Glutamatergic neuron (in vitro differentiated cells): ENCODE measurements at regions not wholly inside any gene's neighbourhood (a gene's known extent, or its start where the extent isn't known, plus 50 kb on each side); places are given as distances from the start of the nearest gene placed in this dataset.

Experiments
- DNase-seq: peaks from one replicate; pipeline ENCODE4 v3.0.0; 2022
- H3K27ac Mint-ChIP-seq: one replicate; pipeline ENCODE4 v1.8.0; 2020; ENCODE audit warnings: mild to moderate bottlenecking, mixed read lengths, inconsistent platforms; ENCODE audit not compliant: unreplicated experiment
- H3K27me3 Mint-ChIP-seq: one replicate; pipeline ENCODE4 v1.8.0; 2020; ENCODE audit warnings: mild to moderate bottlenecking, moderate library complexity, mixed read lengths, inconsistent platforms; ENCODE audit not compliant: unreplicated experiment
- H3K36me3 Mint-ChIP-seq: one replicate; pipeline ENCODE4 v1.8.0; 2020; ENCODE audit warnings: mild to moderate bottlenecking, mixed read lengths, inconsistent platforms; ENCODE audit not compliant: unreplicated experiment
- H3K4me1 Mint-ChIP-seq: one replicate; pipeline ENCODE4 v1.8.0; 2020; ENCODE audit warnings: mild to moderate bottlenecking, low read depth, mixed read lengths, inconsistent platforms; ENCODE audit not compliant: unreplicated experiment
- H3K4me3 Mint-ChIP-seq: one replicate; pipeline ENCODE4 v1.8.0; 2020; ENCODE audit warnings: mild to moderate bottlenecking, mixed read lengths, inconsistent platforms; ENCODE audit not compliant: unreplicated experiment
- H3K9me3 Mint-ChIP-seq: one replicate; pipeline ENCODE4 v1.8.0; 2020; ENCODE audit warnings: mild to moderate bottlenecking, moderate library complexity, mixed read lengths, inconsistent platforms; ENCODE audit not compliant: unreplicated experiment
- TF ChIP-seq, protein P1 (sequence below): fragments of 200-600 bp; sonication (generic); IDR thresholded peaks from one replicate; pipeline ENCODE4 v1.5.0; 2021; ENCODE audit not compliant: partially characterized antibody, unreplicated experiment

DNA sequence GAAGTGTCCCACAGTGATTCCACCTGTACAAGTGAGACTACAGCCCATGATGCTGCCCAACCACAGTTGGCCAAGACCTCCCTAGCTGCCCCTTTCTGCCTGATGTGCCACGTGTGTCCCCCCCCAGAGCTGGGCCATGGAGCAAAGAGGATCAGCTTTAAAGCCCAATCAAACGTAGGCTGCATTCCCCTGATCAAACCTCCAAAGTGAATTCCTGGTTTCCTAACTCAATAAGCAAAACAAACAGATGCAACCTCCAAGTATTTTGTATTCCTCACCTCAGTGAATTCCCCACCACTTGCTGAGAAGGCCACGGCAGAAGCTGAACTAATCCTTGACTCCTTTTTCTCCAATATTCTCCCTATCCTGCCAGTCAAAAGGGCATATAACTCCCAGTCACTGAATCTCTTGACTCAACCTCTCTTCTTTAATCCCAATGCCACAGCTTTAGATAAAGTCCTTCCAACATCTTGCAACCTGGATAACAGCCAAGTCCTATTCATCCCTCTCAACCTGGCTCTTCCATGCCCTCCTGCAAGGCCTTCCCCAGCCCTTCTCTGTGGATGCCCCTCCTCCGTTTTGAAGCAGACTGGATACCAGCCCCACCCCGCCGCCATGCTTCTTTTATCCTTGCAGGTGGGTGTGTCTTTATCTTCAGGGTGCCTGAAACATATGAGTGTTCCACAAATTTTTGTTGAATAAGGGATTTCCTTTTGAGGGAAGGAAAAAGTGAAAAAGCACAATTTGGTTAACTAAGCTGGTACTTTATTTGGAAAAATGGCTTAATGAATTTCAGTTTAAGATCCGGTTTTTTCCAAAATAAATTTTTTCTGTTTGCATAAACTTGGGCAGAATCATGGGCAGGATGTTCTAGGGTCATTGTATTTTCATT, 285.2 kb upstream of the MKLN1 start:
- H3K9me3 Mint-ChIP-seq, result no peaks in the 10 kb centered on the region
- H3K4me1 Mint-ChIP-seq, result no peaks in the 10 kb centered on the region
- TF ChIP-seq, protein P1, sequence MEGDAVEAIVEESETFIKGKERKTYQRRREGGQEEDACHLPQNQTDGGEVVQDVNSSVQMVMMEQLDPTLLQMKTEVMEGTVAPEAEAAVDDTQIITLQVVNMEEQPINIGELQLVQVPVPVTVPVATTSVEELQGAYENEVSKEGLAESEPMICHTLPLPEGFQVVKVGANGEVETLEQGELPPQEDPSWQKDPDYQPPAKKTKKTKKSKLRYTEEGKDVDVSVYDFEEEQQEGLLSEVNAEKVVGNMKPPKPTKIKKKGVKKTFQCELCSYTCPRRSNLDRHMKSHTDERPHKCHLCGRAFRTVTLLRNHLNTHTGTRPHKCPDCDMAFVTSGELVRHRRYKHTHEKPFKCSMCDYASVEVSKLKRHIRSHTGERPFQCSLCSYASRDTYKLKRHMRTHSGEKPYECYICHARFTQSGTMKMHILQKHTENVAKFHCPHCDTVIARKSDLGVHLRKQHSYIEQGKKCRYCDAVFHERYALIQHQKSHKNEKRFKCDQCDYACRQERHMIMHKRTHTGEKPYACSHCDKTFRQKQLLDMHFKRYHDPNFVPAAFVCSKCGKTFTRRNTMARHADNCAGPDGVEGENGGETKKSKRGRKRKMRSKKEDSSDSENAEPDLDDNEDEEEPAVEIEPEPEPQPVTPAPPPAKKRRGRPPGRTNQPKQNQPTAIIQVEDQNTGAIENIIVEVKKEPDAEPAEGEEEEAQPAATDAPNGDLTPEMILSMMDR, result no peak
- H3K27me3 Mint-ChIP-seq, result peaks cover 5% of the 10 kb centered on the region
- peaks cover 9% of the 10 kb centered on the region for H3K36me3 Mint-ChIP-seq
- H3K4me3 Mint-ChIP-seq, result no peak overlapping the region
- H3K27ac Mint-ChIP-seq, result no peak overlapping the region
- DNase-seq, result no peak

DNA sequence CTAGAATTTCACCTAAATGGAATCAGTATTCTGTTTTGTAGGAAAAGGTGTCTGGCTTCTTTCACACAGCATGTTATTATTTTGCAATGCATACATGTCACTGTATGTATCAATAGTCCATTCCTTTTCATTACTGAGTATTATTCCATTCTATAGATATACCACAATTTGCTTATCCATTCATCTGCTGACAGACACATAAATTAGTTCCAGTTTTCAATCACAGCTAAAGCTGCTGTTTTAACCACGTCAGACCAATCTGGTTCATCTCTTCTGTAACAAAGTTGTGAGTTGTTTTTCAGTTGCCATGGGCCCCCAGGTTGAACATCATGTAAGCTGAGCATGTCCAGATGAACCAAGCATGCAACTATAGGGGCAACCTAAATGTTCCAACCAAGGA, 282.1 kb upstream of the MKLN1 start:
- TF ChIP-seq, protein P1, result no peak
- H3K9me3 Mint-ChIP-seq, result peaks cover 4% of the 10 kb centered on the region

DNA sequence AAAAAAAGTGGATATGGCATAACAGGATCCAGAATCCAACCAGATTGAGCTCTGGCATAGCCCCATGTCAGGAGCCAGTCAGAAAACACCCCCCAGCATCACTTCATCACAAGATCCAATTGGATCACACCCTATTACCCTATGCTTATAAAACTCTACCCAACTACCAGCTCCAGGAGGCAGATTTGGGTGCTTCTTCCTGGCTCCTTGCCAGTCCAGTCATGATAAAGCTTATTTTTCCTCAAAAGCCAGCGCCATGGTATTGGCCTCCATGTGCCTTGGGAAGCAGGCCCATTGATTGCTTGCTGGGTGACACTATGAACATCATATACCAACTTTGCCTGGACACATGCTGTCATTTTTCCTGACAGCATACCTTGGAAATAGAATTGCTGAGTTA, 281.4 kb upstream of the MKLN1 start:
- TF ChIP-seq, protein P1, result no peak
- Mint-ChIP-seq H3K27ac (no peak overlapping the region), H3K4me3 (no peak overlapping the region), H3K9me3 (peaks cover 4% of the 10 kb centered on the region), H3K36me3 (peaks cover 9% of the 10 kb centered on the region), H3K27me3 (peaks cover 10% of the 10 kb centered on the region), H3K4me1 (no peaks in the 10 kb centered on the region)
- DNase-seq, result no peak

More for the DNA sequence above, 282.1 kb upstream of the MKLN1 start:
- Mint-ChIP-seq H3K36me3 (peaks cover 9% of the 10 kb centered on the region), H3K27me3 (peaks cover 10% of the 10 kb centered on the region), H3K27ac (no peak overlapping the region), H3K4me3 (no peak overlapping the region), H3K4me1 (no peaks in the 10 kb centered on the region)
- no peak for DNase-seq

DNA sequence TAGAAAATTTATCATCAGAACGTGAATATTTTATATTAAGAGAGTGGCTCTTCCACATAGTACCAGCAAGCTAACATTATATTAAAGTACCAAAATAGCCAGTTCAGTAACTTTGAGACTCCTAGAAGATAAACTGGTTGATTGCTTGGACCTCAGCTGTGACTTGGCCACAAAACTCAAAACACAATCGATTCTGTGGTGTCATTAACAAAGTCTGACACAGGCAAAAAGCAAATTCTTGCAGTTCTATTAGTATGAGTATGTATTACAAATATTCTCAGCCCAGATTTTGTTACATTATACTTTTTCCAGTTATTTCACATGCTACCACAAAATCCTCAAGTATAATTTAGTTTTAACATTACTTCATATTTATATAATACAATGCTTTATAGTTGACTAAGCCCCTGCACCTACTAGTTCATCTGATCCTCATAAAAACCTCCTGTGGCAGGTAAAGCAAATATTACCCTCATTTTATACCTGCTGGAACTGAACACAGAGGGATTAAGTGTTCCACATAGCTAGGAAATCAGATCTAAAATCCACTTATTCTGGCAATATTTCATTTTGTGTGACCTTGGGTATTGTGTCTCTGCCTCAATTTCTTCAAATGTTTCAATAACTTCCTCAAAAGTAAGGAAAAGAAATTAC, 279.9 kb upstream of the MKLN1 start:
- Mint-ChIP-seq H3K36me3 (peaks cover 9% of the 10 kb centered on the region), H3K4me3 (no peak overlapping the region), H3K27me3 (peaks cover 9% of the 10 kb centered on the region), H3K9me3 (peaks cover 4% of the 10 kb centered on the region), H3K27ac (no peak overlapping the region), H3K4me1 (peaks cover 3% of the 10 kb centered on the region)
- TF ChIP-seq, protein P1, result no peak
- DNase-seq, result no peak

DNA sequence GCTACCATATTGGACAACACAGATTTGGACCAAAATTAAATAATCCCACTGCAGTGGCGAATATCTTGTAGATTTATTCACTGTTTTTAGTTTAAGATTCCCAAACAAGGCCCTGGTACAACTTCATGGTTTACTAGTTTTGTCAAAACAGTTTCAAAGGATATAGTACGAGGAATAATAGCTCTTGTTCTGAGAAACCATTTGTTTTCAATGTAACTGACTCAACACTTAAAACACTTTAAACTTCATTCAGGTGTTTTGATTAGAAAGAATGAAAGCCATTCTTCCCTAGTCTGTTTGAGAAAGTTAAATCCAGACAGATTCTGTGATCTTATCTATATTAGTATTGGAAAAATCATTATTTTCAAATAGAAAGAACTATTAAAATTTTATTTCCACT, 276.4 kb upstream of the MKLN1 start:
- H3K4me1 Mint-ChIP-seq, result peaks cover 8% of the 10 kb centered on the region
- peaks cover 6% of the 10 kb centered on the region for H3K9me3 Mint-ChIP-seq
- H3K27ac Mint-ChIP-seq, result no peak overlapping the region
- H3K36me3 Mint-ChIP-seq, result peaks cover 2% of the 10 kb centered on the region
- DNase-seq, result no peak
- TF ChIP-seq, protein P1, result no peak
- no peak overlapping the region for H3K4me3 Mint-ChIP-seq
- H3K27me3 Mint-ChIP-seq, result peaks cover 7% of the 10 kb centered on the region
